Endothelial cell of umbilical vein (primary cell): ENCODE measurements at regions not wholly inside any gene's neighbourhood (a gene's known extent, or its start where the extent isn't known, plus 50 kb on each side); places are given as distances from the start of the nearest gene placed in this dataset.

Experiments
- BruUV-seq: library from RNA; stranded (reverse); fragments of 400-500 nt; replicated peaks from 2 replicates; lab custom pipeline; 2021; lab: Mats Ljungman, UMichigan
- CTCF ChIA-PET: fragments of 300-600, 350-600 bp; sonication (Branson Sonifier 250); formaldehyde crosslinking; loops from one replicate; lab custom pipeline; 2021; ENCODE audit warnings: antibody characterized with exemption, inconsistent platforms; lab: Charles Lee
- POLR2A ChIA-PET: fragments of 300-600, 350-600 bp; sonication (Branson Sonifier 250); formaldehyde crosslinking; loops from one replicate; lab custom pipeline; 2021; ENCODE audit warnings: antibody characterized with exemption, inconsistent platforms; lab: Charles Lee
- DNase-seq: peaks from one replicate; pipeline ENCODE4 v3.0.0-alpha.2; 2011; ENCODE audit warnings: low read depth, low spot score
- FAIRE-seq: peaks from 2 replicates; lab custom pipeline; 2011; peaks lifted over from hg19 to GRCh38; lab: Jason Lieb, UNC
- H2AFZ ChIP-seq: 2 replicates; pipeline ENCODE4 v1.6.0; 2012; ENCODE audit warnings: low read depth, low read length, control low read depth, inconsistent platforms
- H3K27ac ChIP-seq: 2 replicates; pipeline ENCODE4 v1.5.1; 2011; ENCODE audit warnings: low read depth, mild to moderate bottlenecking, control low read depth, low read length, moderate library complexity; ENCODE audit not compliant: insufficient read depth
- H3K27me3 ChIP-seq, 2 experiments: 2 replicates each; pipeline versions ENCODE4 v1.6.0 to v1.6.1; 2011; ENCODE audit warnings: low read length in 2 of 2, mixed read lengths in 1 of 2; ENCODE audit not compliant: control insufficient read depth in 2 of 2, insufficient read depth in 2 of 2
- H3K36me3 ChIP-seq, 2 experiments: 2 replicates in 1 of 2; 3 replicates in 1 of 2; pipeline ENCODE4 v1.5.1; 2011; ENCODE audit warnings: low read length in 2 of 2, mild to moderate bottlenecking in 1 of 2, moderate library complexity in 1 of 2; ENCODE audit not compliant: control insufficient read depth in 2 of 2, insufficient read depth in 2 of 2; ENCODE audit errors: extremely low read depth in 1 of 2
- H3K4me1 ChIP-seq: 3 replicates; pipeline ENCODE4 v1.5.1; 2011; ENCODE audit warnings: mild to moderate bottlenecking, low read length; ENCODE audit not compliant: control insufficient read depth, insufficient read depth; ENCODE audit errors: extremely low read depth
- H3K4me2 ChIP-seq: 2 replicates; pipeline ENCODE4 v1.6.1; 2011; ENCODE audit warnings: low read length, control low read depth, mixed read lengths; ENCODE audit not compliant: insufficient read depth
- H3K4me3 ChIP-seq, 3 experiments: fragments of 200-600 bp in 1 of 3; sonication (generic), shearing (Covaris generic) in 1 of 3; replicated peaks in 1 of 3; 2 replicates each; pipeline ENCODE4 v1.5.1; 2011 to 2016; ENCODE audit warnings: control low read depth in 3 of 3, low read length in 3 of 3, mild to moderate bottlenecking in 2 of 3, inconsistent platforms in 1 of 3, low read depth in 1 of 3, moderate library complexity in 1 of 3; ENCODE audit not compliant: insufficient read depth in 1 of 3
- H3K79me2 ChIP-seq: 2 replicates; pipeline ENCODE4 v1.6.0; 2012; ENCODE audit warnings: low read length, inconsistent platforms; ENCODE audit not compliant: control insufficient read depth, insufficient read depth
- H3K9ac ChIP-seq: replicated peaks from 2 replicates; pipeline ENCODE3; 2011; ENCODE audit warnings: low read length, control low read depth; ENCODE audit not compliant: insufficient read depth; ENCODE audit errors: extremely low read depth
- H3K9me1 ChIP-seq: replicated peaks from 3 replicates; pipeline ENCODE4 v1.6.0; 2011; ENCODE audit warnings: mild to moderate bottlenecking, low read length; ENCODE audit not compliant: control insufficient read depth, insufficient read depth; ENCODE audit errors: extremely low read depth
- H3K9me3 ChIP-seq: replicated peaks from 2 replicates; pipeline ENCODE4 v1.5.1; 2012; ENCODE audit warnings: low read length, inconsistent platforms; ENCODE audit not compliant: control insufficient read depth, insufficient read depth
- H4K20me1 ChIP-seq: replicated peaks from 2 replicates; pipeline ENCODE3; 2011; ENCODE audit warnings: mild to moderate bottlenecking, low read length; ENCODE audit not compliant: control insufficient read depth, insufficient read depth; ENCODE audit errors: extremely low read depth
- EZH2 ChIP-seq: IDR thresholded peaks from 2 replicates; pipeline ENCODE4 v1.6.1; 2012; ENCODE audit warnings: borderline replicate concordance, low read depth, mild to moderate bottlenecking, moderate library complexity, low read length, inconsistent platforms; ENCODE audit not compliant: severe bottlenecking
- FOS ChIP-seq: IDR thresholded peaks from 2 replicates; pipeline ENCODE4 v1.6.1; 2011; ENCODE audit warnings: mild to moderate bottlenecking, low read length, moderate library complexity, borderline replicate concordance; ENCODE audit not compliant: insufficient read depth
- GATA2 ChIP-seq: IDR thresholded peaks from 2 replicates; pipeline ENCODE4 v1.7.0; 2011; ENCODE audit warnings: low read depth, mild to moderate bottlenecking, moderate library complexity, mixed read lengths, low read length; ENCODE audit not compliant: insufficient read length, insufficient read depth
- JUN ChIP-seq: IDR thresholded peaks from 2 replicates; pipeline ENCODE4 v1.6.1; 2011; ENCODE audit warnings: borderline replicate concordance, low read depth; ENCODE audit not compliant: insufficient read length, insufficient read depth
- MYC ChIP-seq: IDR thresholded peaks from one replicate; pipeline ENCODE4 v1.6.1; 2011; ENCODE audit warnings: mild to moderate bottlenecking, low read depth, low read length
- POLR2A ChIP-seq: IDR thresholded peaks from 2 replicates; pipeline ENCODE4 v1.6.1; 2012; ENCODE audit warnings: low read depth, mild to moderate bottlenecking, control low read depth, low read length
- POLR2AphosphoS5 ChIP-seq: IDR thresholded peaks from 2 replicates; pipeline ENCODE4 v1.6.1; 2012; ENCODE audit warnings: low read depth, mild to moderate bottlenecking, control low read depth, low read length, moderate library complexity; ENCODE audit not compliant: insufficient read depth
- dilution Hi-C: fragments of 300-500 bp; cut with MboI; formaldehyde crosslinking; loops from one replicate; pipeline ENCODE4 v1.15.0; 2019; ENCODE audit warnings: low sequenced_read_pairs; ENCODE audit not compliant: extremely low pct_ligation_motif_present
- intact Hi-C: fragments of 100-400 bp; cut with micrococcal nuclease; formaldehyde crosslinking; loops from one replicate; pipeline ENCODE4 v1.10.0; 2022
- TF ChIP-seq, protein P1 (sequence below): IDR thresholded peaks from 2 replicates; pipeline ENCODE4 v1.6.1; 2011; ENCODE audit not compliant: insufficient read depth, insufficient read length
- TF ChIP-seq, protein P2 (sequence below), 2 donors: IDR thresholded peaks; 1 replicate in 1 of 2; 2 replicates in 1 of 2; pipeline ENCODE4 v1.5.1; 2011; ENCODE audit warnings: low read length in 2 of 2, mild to moderate bottlenecking in 2 of 2, moderate library complexity in 2 of 2, control low read depth in 1 of 2, inconsistent platforms in 1 of 2, low read depth in 1 of 2; ENCODE audit not compliant: insufficient read depth in 1 of 2; ENCODE audit errors: extremely low read depth in 1 of 2

DNA sequence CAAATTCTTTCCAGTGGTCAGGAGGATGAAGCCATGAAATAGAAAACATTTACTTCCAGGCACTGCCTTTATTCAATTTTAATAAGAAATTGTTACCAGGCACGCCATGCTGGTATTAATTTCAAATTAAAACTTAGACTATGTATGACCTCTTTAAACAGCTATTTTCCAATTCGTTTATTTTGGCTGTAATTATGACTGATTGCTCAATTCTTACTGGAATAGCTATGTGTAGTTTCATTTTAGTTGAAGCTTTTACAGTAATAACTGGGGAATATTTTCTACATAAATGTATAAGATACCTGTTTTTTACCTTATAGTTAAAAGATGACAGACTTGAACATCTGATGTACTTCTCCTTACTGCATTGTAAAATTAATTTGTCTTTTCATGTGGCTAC is 480.0 kb upstream of the GOLIM4 start:
- FAIRE-seq: no peak

More for the DNA sequence above, 480.0 kb upstream of the GOLIM4 start:
- ChIA-PET POLR2A (no interaction called here), CTCF (interaction anchor here (1.1 kb wide), 1 partner anchor 9 kb away, joined by 3 read pairs; no protein-coding TSS in a partner anchor)
- Histone ChIP-seq H4K20me1 (no peaks in the 10 kb centered on the region), H3K4me1 (no peaks in the 10 kb centered on the region), H3K4me3 (no peak overlapping the region), H3K79me2 (no peaks in the 10 kb centered on the region), H3K27me3 (no peaks in the 10 kb centered on the region), H3K9me3 (no peaks in the 10 kb centered on the region), H3K4me2 (no peak overlapping the region), H2AFZ (no peak overlapping the region), H3K9me1 (no peaks in the 10 kb centered on the region), H3K36me3 (no peaks in the 10 kb centered on the region), H3K9ac (no peak overlapping the region), H3K27ac (no peak overlapping the region)
- BruUV-seq: no TSS peak
- intact Hi-C loops (no loop called here), dilution Hi-C loops (no loop called here)
- no peak for DNase-seq
- TF ChIP-seq, protein P1, sequence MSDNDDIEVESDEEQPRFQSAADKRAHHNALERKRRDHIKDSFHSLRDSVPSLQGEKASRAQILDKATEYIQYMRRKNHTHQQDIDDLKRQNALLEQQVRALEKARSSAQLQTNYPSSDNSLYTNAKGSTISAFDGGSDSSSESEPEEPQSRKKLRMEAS: no peak
- TF ChIP-seq EZH2 (no peak), JUN (no peak), GATA2 (no peak), POLR2A (no peak), POLR2AphosphoS5 (no peak), FOS (no peak), MYC (no peak)
- TF ChIP-seq, protein P2, sequence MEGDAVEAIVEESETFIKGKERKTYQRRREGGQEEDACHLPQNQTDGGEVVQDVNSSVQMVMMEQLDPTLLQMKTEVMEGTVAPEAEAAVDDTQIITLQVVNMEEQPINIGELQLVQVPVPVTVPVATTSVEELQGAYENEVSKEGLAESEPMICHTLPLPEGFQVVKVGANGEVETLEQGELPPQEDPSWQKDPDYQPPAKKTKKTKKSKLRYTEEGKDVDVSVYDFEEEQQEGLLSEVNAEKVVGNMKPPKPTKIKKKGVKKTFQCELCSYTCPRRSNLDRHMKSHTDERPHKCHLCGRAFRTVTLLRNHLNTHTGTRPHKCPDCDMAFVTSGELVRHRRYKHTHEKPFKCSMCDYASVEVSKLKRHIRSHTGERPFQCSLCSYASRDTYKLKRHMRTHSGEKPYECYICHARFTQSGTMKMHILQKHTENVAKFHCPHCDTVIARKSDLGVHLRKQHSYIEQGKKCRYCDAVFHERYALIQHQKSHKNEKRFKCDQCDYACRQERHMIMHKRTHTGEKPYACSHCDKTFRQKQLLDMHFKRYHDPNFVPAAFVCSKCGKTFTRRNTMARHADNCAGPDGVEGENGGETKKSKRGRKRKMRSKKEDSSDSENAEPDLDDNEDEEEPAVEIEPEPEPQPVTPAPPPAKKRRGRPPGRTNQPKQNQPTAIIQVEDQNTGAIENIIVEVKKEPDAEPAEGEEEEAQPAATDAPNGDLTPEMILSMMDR (IDR thresholded peaks at IDR 0.05; ENCODE audit: extremely low read depth in 1 of 2, insufficient read depth in 1 of 2, low read depth in 1 of 2, low read length in 2 of 2): no peak
